KMS-11 (cell line): ENCODE measurements at regions not wholly inside any gene's neighbourhood (a gene's known extent, or its start where the extent isn't known, plus 50 kb on each side); places are given as distances from the start of the nearest gene placed in this dataset.

ENCODE experiments used
- H2AFZ ChIP-seq: fragments of 200-600 bp; sonication (generic); 2 replicates; pipeline ENCODE4 v1.6.1; 2016; ENCODE audit warnings: antibody characterized with exemption, mixed run types, low read depth
- H3K27ac ChIP-seq: fragments of 200-600 bp; sonication (generic); 2 replicates; pipeline ENCODE4 v1.6.1; 2016; ENCODE audit warnings: mild to moderate bottlenecking, mixed run types
- H3K27me3 ChIP-seq: fragments of 200-600 bp; sonication (generic); 2 replicates; pipeline ENCODE4 v1.6.1; 2017; ENCODE audit warnings: mild to moderate bottlenecking, low read depth, mixed run types, moderate library complexity; ENCODE audit not compliant: insufficient read depth
- H3K36me3 ChIP-seq: fragments of 200-600 bp; sonication (generic); 2 replicates; pipeline ENCODE4 v1.6.1; 2017; ENCODE audit warnings: mild to moderate bottlenecking, mixed run types; ENCODE audit not compliant: insufficient read depth
- H3K4me1 ChIP-seq: fragments of 200-600 bp; sonication (generic); 2 replicates; pipeline ENCODE4 v1.6.1; 2016; ENCODE audit warnings: mild to moderate bottlenecking, low read depth, mixed run types; ENCODE audit not compliant: poor library complexity, severe bottlenecking
- H3K4me2 ChIP-seq: fragments of 200-600 bp; sonication (generic); 2 replicates; pipeline ENCODE4 v1.7.0; 2016; ENCODE audit warnings: mild to moderate bottlenecking, mixed run types
- H3K4me3 ChIP-seq: fragments of 200-600 bp; sonication (generic); IDR thresholded peaks from 2 replicates; pipeline ENCODE4 v1.6.1; 2017; ENCODE audit warnings: low read depth, low read length, mixed read lengths; ENCODE audit not compliant: insufficient read depth
- H3K79me2 ChIP-seq: fragments of 200-600 bp; sonication (generic); 2 replicates; pipeline ENCODE4 v1.6.1; 2016; ENCODE audit warnings: low read depth, mixed run types; ENCODE audit not compliant: insufficient read depth
- H3K9ac ChIP-seq: fragments of 200-600 bp; sonication (generic); 2 replicates; pipeline ENCODE4 v1.6.1; 2016; ENCODE audit warnings: mild to moderate bottlenecking, mixed run types
- H4K20me1 ChIP-seq: fragments of 200-600 bp; sonication (generic); 2 replicates; pipeline ENCODE4 v1.6.1; 2016; ENCODE audit warnings: mild to moderate bottlenecking, mixed run types; ENCODE audit not compliant: insufficient read depth
- CTCF ChIP-seq: fragments of 200-600 bp; sonication (generic); conservative IDR thresholded peaks from 2 replicates; pipeline ENCODE4 v1.6.1; 2017; ENCODE audit warnings: low read depth, mild to moderate bottlenecking, antibody characterized with exemption, low read length, moderate library complexity, mixed read lengths

DNA sequence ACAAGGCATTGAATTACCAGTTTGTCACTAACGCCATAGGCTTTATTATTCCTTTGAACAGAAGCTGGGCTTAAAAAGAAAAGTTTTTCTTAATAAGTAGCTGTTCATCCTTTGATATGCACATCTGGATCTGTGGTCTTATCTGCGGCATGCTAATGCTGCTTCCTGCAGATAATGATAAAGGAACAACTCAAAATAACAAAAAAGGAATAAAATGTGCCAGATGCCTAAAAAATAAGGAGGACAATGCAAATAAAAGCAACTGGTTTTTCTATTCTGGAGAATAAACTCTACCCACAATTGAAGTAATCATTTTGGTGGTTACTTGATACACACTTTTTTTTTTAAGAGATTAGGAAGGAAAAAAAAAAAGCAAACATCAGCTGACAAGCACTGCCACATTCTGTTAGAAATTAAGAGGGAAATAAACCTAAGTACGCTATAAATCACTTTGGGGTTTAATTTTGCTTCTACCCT lies 156.8 kb upstream of the SALL4 start:
- Histone ChIP-seq H4K20me1 (no peaks in the 10 kb centered on the region), H3K9ac (no peak overlapping the region), H3K27ac (no peak overlapping the region), H3K79me2 (no peaks in the 10 kb centered on the region), H3K4me1 (no peaks in the 10 kb centered on the region), H3K4me3 (no peak overlapping the region), H3K4me2 (no peak overlapping the region), H2AFZ (no peak overlapping the region), H3K36me3 (no peaks in the 10 kb centered on the region), H3K27me3 (no peaks in the 10 kb centered on the region)
- TF ChIP-seq CTCF = no peak

DNA sequence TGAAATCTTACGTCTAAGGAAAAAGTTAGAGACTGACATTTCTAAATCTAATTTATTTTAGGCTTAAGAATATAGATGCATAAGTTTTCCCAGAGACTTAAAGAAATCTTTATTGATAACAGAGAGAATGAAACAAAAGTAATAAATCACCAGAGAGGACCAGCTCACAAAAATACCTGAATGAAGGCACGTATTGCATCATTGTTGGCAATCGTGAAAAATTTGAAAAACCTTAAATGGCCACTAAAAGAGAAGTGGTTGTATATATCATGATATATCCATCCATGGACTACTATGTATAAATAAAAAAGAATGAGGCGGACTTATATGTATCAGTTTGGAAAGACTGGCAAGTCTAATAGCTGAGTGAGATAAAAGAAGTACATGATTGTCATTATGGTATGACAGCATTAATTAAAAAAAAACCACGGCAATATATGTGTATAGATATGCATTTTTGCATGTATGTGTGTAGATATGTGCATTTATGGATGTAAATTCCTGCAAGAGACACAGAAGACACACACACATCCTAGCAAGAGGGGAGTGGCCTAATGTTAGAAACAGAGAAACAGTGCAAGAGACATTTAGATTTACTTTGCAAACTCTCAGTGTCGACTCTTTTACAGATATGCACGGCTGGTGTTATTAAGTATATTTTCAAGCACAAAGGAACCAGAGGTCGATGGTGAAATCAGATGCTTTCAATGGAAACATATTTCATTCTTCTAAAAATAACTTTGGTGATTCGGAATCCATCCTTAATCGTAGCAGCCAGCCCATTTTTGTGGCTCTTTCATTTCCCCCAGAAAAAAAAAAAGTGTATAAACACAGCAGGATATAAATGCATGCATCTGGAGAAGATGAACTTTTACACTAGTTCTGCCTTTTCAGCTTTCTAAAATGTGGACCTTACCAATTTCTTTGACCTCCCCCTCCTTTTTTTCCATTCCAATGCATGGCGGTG lies 156.1 kb upstream of the SALL4 start:
- Histone ChIP-seq H3K79me2 (no peaks in the 10 kb centered on the region), H2AFZ (no peak overlapping the region), H3K4me3 (no peak overlapping the region)

GRCh38 chr20:51955756-51956155 lies 153.4 kb upstream of the SALL4 start:
- H3K9ac ChIP-seq = no peak overlapping the region
- H3K36me3 ChIP-seq = no peaks in the 10 kb centered on the region
- no peak overlapping the region for H2AFZ ChIP-seq
- H3K4me1 ChIP-seq = no peaks in the 10 kb centered on the region
- H3K4me2 ChIP-seq = no peak overlapping the region
- no peaks in the 10 kb centered on the region for H3K27me3 ChIP-seq
- H3K4me3 ChIP-seq = no peak overlapping the region
- no peak for TF ChIP-seq CTCF
- no peak overlapping the region for H3K27ac ChIP-seq
- H3K79me2 ChIP-seq = no peaks in the 10 kb centered on the region
- no peaks in the 10 kb centered on the region for H4K20me1 ChIP-seq

More for the DNA sequence above, 156.1 kb upstream of the SALL4 start:
- H3K4me2 ChIP-seq = no peak overlapping the region
- H3K27ac ChIP-seq = no peak overlapping the region
- H3K27me3 ChIP-seq = no peaks in the 10 kb centered on the region
- no peaks in the 10 kb centered on the region for H4K20me1 ChIP-seq
- H3K9ac ChIP-seq = no peak overlapping the region
- H3K36me3 ChIP-seq = no peaks in the 10 kb centered on the region
- H3K4me1 ChIP-seq = no peaks in the 10 kb centered on the region
- TF ChIP-seq CTCF = no peak

DNA sequence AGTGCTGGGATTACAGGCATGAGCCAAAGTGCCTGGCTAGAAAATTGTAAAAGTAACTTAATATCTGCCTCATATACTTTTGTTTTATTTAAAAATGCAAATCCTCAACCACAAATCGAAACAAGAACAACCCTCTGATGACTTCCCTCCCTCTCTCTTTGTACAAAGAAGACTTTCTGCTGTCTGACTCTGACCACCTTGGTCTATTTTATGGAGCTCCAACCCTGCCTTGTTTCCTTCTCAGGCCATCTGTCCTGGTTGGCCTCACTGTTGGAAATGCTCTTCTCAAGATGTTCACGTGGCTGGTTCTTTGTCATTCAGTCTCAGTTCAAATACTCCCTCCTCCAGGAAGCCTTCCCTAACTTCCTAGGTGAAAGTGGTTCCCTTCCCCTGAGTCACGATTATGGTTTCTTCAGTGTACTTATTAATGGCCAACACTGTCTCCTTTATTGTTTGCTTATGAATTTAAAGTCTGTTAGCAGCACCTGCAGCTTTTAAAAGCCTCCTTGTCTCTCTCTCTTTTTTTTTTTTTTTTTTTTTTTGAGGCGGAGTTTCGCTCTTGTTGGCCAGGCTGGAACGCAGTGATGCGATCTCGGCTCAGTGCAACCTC lies 151.5 kb upstream of the SALL4 start:
- Histone ChIP-seq H3K79me2 (no peaks in the 10 kb centered on the region), H3K27ac (no peak overlapping the region), H4K20me1 (no peaks in the 10 kb centered on the region), H3K4me1 (no peaks in the 10 kb centered on the region), H2AFZ (no peak overlapping the region), H3K36me3 (no peaks in the 10 kb centered on the region), H3K4me2 (no peak overlapping the region), H3K4me3 (no peak overlapping the region), H3K9ac (no peak overlapping the region), H3K27me3 (no peaks in the 10 kb centered on the region)
- TF ChIP-seq CTCF = no peak
